Keratinocyte (primary cell): ENCODE measurements at regions not wholly inside any gene's neighbourhood (a gene's known extent, or its start where the extent isn't known, plus 50 kb on each side); places are given as distances from the start of the nearest gene placed in this dataset.

Experiments
- EZH2 ChIP-seq: IDR thresholded peaks from one replicate; pipeline ENCODE4 v1.6.1; 2012; ENCODE audit warnings: inconsistent platforms, mild to moderate bottlenecking, low read length, moderate library complexity
- TF ChIP-seq, protein P1 (sequence below), 3 experiments: IDR thresholded peaks in 1 of 3; conservative IDR thresholded peaks in 1 of 3; optimal IDR thresholded peaks in 1 of 3; 2 replicates in 2 of 3; 3 replicates in 1 of 3; pipeline versions ENCODE3 to v1.5.1; 2011; ENCODE audit warnings: low read length in 3 of 3, mild to moderate bottlenecking in 3 of 3, moderate library complexity in 2 of 3, control low read depth in 1 of 3, inconsistent platforms in 1 of 3; ENCODE audit not compliant: insufficient read depth in 2 of 3; ENCODE audit errors: extremely low read depth in 1 of 3

DNA sequence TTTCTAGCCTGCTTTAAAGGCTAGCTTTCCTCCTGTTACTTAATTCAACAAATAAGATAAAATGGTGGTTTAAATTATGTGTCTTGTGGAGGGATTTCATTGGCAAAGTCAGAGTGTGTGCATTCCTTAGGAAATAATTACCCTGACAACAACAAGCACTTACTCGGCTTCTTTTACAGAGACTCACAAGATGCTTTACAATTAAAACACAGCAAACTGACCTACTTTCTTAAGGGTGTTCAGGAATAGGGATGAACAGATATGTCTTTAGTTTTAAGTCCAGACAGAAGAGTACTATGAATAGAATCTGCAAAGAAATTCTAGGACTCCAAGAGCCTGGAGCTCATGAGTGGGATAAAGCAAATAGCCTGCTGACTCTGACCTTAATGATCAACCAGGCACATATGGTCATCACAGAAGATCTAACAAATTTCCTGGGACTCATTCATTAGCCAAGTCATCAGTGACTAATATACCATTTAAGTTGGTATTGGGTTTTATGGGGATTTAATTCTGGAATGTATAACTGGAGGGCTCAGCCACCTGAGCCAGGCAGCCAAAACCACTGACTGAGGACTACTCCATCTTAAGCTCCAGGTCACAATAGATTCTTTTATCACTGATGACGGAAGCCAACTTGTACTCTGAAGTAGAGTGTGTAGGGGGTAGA is 161.8 kb upstream of the RIMS1 start:
- TF ChIP-seq, protein P1, sequence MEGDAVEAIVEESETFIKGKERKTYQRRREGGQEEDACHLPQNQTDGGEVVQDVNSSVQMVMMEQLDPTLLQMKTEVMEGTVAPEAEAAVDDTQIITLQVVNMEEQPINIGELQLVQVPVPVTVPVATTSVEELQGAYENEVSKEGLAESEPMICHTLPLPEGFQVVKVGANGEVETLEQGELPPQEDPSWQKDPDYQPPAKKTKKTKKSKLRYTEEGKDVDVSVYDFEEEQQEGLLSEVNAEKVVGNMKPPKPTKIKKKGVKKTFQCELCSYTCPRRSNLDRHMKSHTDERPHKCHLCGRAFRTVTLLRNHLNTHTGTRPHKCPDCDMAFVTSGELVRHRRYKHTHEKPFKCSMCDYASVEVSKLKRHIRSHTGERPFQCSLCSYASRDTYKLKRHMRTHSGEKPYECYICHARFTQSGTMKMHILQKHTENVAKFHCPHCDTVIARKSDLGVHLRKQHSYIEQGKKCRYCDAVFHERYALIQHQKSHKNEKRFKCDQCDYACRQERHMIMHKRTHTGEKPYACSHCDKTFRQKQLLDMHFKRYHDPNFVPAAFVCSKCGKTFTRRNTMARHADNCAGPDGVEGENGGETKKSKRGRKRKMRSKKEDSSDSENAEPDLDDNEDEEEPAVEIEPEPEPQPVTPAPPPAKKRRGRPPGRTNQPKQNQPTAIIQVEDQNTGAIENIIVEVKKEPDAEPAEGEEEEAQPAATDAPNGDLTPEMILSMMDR (optimal IDR thresholded peaks at IDR 0.05 in 1 of 3, IDR thresholded peaks at IDR 0.05 in 1 of 3, conservative IDR thresholded peaks at IDR 0.05 in 1 of 3; ENCODE audit: extremely low read depth in 1 of 3, insufficient read depth in 2 of 3, low read length in 3 of 3), result no peak
- no peak for TF ChIP-seq EZH2
